Muscle of leg (tissue), 3 donors: ENCODE measurements at regions not wholly inside any gene's neighbourhood (a gene's known extent, or its start where the extent isn't known, plus 50 kb on each side); places are given as distances from the start of the nearest gene placed in this dataset.

Experiments used
- DNase-seq: peaks from one replicate; pipeline ENCODE4 v3.0.0; 2013
- H3K27ac ChIP-seq: one replicate; pipeline ENCODE4 v1.5.1; 2013; ENCODE audit warnings: mild to moderate bottlenecking, low read length, control low read depth
- H3K27me3 ChIP-seq: one replicate; pipeline ENCODE4 v1.6.1; 2013; ENCODE audit warnings: low read length; ENCODE audit not compliant: control insufficient read depth, insufficient read depth
- H3K36me3 ChIP-seq: one replicate; pipeline ENCODE4 v1.6.1; 2013; ENCODE audit warnings: low read length; ENCODE audit not compliant: control insufficient read depth, insufficient read depth
- H3K4me1 ChIP-seq: one replicate; pipeline ENCODE4 v1.6.1; 2013; ENCODE audit warnings: low read length; ENCODE audit not compliant: control insufficient read depth, insufficient read depth
- H3K4me3 ChIP-seq: one replicate; pipeline ENCODE4 v1.5.1; 2013; ENCODE audit warnings: low read length, control low read depth
- H3K9me3 ChIP-seq: replicated peaks from 2 replicates; pipeline ENCODE4 v1.6.1; 2013; ENCODE audit warnings: low read depth, low read length; ENCODE audit not compliant: control insufficient read depth
- WGBS: methylation state at CpG from one replicate; pipeline ENCODE4 v1.1.5; 2013; ENCODE audit warnings: missing lambda C conversion rate; ENCODE audit not compliant: insufficient coverage; 5-methylcytosine and 5-hydroxymethylcytosine counted together

DNA sequence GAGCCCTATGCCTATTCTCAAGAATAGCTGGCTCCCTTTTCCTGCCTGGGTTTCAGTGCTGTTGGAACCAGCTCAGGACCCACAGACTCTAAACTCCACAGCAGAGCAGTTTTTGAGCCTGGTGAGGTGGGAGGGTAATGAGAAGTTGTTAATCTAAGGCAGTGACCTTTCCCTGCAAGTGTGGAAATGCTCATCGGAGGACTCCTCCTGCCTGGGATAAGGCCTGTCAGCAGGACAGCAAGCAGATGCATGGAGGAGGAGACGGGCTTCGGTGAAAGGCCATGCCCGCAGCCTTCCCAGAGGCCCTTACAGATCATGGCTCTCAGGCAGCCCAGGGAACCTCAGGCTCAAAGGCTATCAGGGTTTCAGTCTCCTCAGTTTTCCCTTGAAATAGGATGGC lies 70.0 kb upstream of the SHISA3 start:
- no peak overlapping the region for H3K4me3 ChIP-seq
- H3K27me3 ChIP-seq, result no peaks in the 10 kb centered on the region
- no peaks in the 10 kb centered on the region for H3K4me1 ChIP-seq
- H3K36me3 ChIP-seq, result no peaks in the 10 kb centered on the region
- no peaks in the 10 kb centered on the region for H3K9me3 ChIP-seq
- WGBS, result 53% methylated on average over 4 of the region's 4 CpGs
- H3K27ac ChIP-seq, result no peak overlapping the region
- no peak for DNase-seq

GRCh38 chr4:42328978-42329377 lies 68.3 kb upstream of the SHISA3 start:
- Histone ChIP-seq H3K4me3 (no peak overlapping the region), H3K9me3 (no peaks in the 10 kb centered on the region), H3K4me1 (no peaks in the 10 kb centered on the region), H3K27ac (no peak overlapping the region), H3K36me3 (no peaks in the 10 kb centered on the region), H3K27me3 (no peaks in the 10 kb centered on the region)
- no CpG with 5 or more reads among the region's 2 CpGs for WGBS
- no peak for DNase-seq

DNA sequence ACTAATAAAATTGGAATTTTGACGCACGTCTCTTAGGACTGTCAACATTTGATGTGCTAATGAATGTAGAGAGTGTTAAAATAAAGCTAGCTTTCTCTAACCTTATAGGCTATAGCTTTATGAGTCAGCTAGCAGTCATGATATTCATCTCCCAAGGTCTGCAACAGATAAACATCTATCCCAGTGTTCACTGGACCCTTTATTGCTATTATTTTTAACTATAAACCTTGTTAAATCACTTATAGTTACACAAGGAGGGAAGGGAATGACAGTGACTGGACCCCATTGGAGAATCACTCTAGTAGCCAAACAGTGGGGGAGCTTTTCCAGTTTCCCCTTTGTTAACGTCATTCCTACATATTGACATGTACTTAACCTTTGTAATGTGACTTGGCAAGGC lies 67.9 kb upstream of the SHISA3 start:
- H3K27me3 ChIP-seq, result no peaks in the 10 kb centered on the region
- no peaks in the 10 kb centered on the region for H3K36me3 ChIP-seq
- WGBS, result no CpG with 5 or more reads among the region's 3 CpGs
- H3K4me3 ChIP-seq, result no peak overlapping the region
- no peak overlapping the region for H3K27ac ChIP-seq
- no peaks in the 10 kb centered on the region for H3K4me1 ChIP-seq
- no peak for DNase-seq
- H3K9me3 ChIP-seq, result no peaks in the 10 kb centered on the region

- Histone ChIP-seq H3K36me3 (no peaks in the 10 kb centered on the region), H3K27ac (no peak overlapping the region), H3K9me3 (no peaks in the 10 kb centered on the region), H3K4me3 (no peak overlapping the region), H3K4me1 (no peaks in the 10 kb centered on the region), H3K27me3 (no peaks in the 10 kb centered on the region)
- DNase-seq, result no peak
- whole genome bisulfite sequencing, result 20% methylated on average over 1 of the region's 7 CpGs
These were observed 67.2 kb upstream of the SHISA3 start for GRCh38 chr4:42330002-42330592.

DNA sequence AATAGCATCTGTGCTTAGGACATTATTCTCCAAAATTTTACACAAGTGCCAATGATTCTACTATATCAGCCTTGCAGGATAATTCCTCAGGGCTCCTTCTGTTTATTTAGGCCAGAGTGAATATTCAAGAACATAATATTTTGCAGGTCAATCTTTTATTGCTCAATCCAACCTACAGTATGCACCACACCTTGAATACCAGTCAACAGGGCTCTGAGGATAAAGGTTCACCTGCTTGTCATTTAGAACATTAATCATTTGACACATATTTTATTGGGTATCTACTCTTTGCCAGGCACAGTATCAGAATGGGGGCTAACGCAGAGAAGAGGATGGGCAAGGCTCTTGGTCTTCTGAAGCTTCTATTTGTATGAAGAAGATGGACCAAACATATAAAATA lies 66.2 kb upstream of the SHISA3 start:
- DNase-seq, result no peak
- no peaks in the 10 kb centered on the region for H3K27me3 ChIP-seq
- no CpG with 5 or more reads among the region's 1 CpG for WGBS
- no peaks in the 10 kb centered on the region for H3K36me3 ChIP-seq
- no peaks in the 10 kb centered on the region for H3K9me3 ChIP-seq
- no peaks in the 10 kb centered on the region for H3K4me1 ChIP-seq
- H3K4me3 ChIP-seq, result no peak overlapping the region
- no peak overlapping the region for H3K27ac ChIP-seq

DNA sequence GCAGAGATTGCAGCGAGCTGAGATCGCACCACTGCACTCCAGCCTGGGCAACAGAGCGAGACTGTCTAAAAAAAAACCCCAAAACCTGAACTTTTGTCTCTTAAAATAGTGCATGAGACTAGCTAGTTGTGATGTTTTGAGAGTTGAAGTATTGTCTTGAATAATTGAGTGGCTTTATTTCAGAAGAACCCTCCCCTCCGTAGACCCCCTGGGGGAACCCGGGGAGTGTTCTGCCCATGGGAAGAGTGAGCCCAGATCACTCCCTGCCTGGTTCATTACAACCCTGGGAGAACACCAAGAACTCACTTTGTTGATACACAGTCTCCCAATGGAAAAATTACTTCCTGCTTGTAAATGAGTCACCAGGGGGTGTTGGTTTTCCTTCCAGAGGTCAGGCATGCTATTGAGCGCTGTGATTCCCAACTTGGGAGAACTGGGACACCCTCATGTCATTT lies 65.3 kb upstream of the SHISA3 start:
- Histone ChIP-seq H3K9me3 (no peaks in the 10 kb centered on the region), H3K27ac (no peak overlapping the region), H3K4me3 (no peak overlapping the region), H3K36me3 (no peaks in the 10 kb centered on the region), H3K27me3 (no peaks in the 10 kb centered on the region), H3K4me1 (no peaks in the 10 kb centered on the region)
- peak; percentile 21 for DNase-seq
- 51% methylated on average over 2 of the region's 6 CpGs for WGBS

DNA sequence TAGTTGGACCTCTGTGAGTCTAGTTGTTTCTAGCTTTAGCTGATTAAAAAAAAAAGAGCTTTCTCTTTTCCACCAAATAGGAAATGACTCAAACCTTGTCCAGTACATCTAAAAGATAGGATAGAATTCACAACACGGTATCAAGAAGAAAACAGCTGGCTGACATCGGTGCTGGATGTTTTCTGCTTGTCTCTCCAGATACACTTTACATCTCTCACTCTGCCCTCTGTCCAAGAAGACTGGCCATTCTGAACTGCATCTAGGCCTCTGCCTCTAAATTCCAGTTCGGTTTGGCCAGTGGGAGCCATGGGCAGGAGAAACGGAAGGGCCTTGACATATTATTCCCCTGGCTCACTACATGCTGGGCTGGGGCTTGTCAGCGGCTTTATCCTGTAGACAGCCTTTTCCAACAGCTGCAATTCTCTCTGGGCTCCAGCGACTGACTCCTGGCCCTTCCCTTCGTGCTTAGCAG lies 57.3 kb upstream of the SHISA3 start:
- no peaks in the 10 kb centered on the region for H3K9me3 ChIP-seq
- no peaks in the 10 kb centered on the region for H3K4me1 ChIP-seq
- H3K36me3 ChIP-seq, result no peaks in the 10 kb centered on the region
- H3K27ac ChIP-seq, result no peak overlapping the region
- 26% methylated on average over 7 of the region's 7 CpGs for WGBS
- DNase-seq, result peak; percentile 32
- H3K4me3 ChIP-seq, result no peak overlapping the region
- no peaks in the 10 kb centered on the region for H3K27me3 ChIP-seq

GRCh38 chr4:42341518-42342026 lies 55.7 kb upstream of the SHISA3 start:
- H3K27me3 ChIP-seq, result no peaks in the 10 kb centered on the region
- DNase-seq, result no peak
- H3K4me3 ChIP-seq, result no peak overlapping the region
- H3K4me1 ChIP-seq, result no peaks in the 10 kb centered on the region
- no peaks in the 10 kb centered on the region for H3K36me3 ChIP-seq
- H3K27ac ChIP-seq, result no peak overlapping the region
- 83% methylated on average over 1 of the region's 4 CpGs for WGBS
- H3K9me3 ChIP-seq, result no peaks in the 10 kb centered on the region

- Histone ChIP-seq H3K27ac (no peak overlapping the region), H3K36me3 (no peaks in the 10 kb centered on the region), H3K27me3 (no peaks in the 10 kb centered on the region), H3K4me1 (no peaks in the 10 kb centered on the region), H3K4me3 (no peak overlapping the region), H3K9me3 (no peaks in the 10 kb centered on the region)
- no peak for DNase-seq
- no CpG with 5 or more reads among the region's 2 CpGs for WGBS
These were observed 54.8 kb upstream of the SHISA3 start for GRCh38 chr4:42342459-42342858.

GRCh38 chr4:42344309-42344708 lies 53.0 kb upstream of the SHISA3 start:
- Histone ChIP-seq H3K36me3 (no peaks in the 10 kb centered on the region), H3K4me1 (no peaks in the 10 kb centered on the region), H3K27ac (no peak overlapping the region), H3K27me3 (no peaks in the 10 kb centered on the region), H3K9me3 (no peaks in the 10 kb centered on the region), H3K4me3 (no peak overlapping the region)
- no peak for DNase-seq
- no CpG with 5 or more reads among the region's 8 CpGs for WGBS

DNA sequence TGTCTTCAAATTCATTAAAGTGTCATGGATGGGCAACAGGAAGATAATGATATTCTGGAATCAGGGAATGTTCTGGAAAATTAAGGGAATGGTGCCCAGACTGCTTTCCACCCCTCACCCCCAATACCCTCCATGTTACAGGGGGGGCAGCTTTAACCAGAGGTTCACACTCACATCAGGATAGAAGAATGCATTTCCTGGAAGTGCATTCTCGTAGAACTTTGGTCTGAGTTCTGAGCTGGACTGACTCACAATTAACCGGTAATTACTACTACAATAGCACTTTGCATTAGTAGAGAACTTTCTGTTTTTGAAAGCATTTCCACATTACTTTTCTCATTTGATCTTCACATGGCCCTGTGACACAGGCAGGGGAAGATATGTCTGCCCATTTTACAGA lies 52.5 kb upstream of the SHISA3 start:
- no CpG with 5 or more reads among the region's 2 CpGs for WGBS
- DNase-seq, result no peak

More for the DNA sequence above, 52.5 kb upstream of the SHISA3 start:
- Histone ChIP-seq H3K9me3 (no peaks in the 10 kb centered on the region), H3K4me1 (no peaks in the 10 kb centered on the region), H3K4me3 (no peak overlapping the region), H3K27me3 (no peaks in the 10 kb centered on the region), H3K27ac (no peak overlapping the region), H3K36me3 (no peaks in the 10 kb centered on the region)
